NB4 (cell line): ENCODE measurements at regions not wholly inside any gene's neighbourhood (a gene's known extent, or its start where the extent isn't known, plus 50 kb on each side); places are given as distances from the start of the nearest gene placed in this dataset.

ENCODE experiments used
- DNase-seq: peaks from one replicate; pipeline ENCODE4 v3.0.0; 2010; ENCODE audit warnings: low read depth
- H3K4me3 ChIP-seq: one replicate; pipeline ENCODE4 v1.5.1; 2011; ENCODE audit warnings: mild to moderate bottlenecking, low read depth, low read length, moderate library complexity
- CTCF ChIP-seq: IDR thresholded peaks from one replicate; pipeline ENCODE4 v1.5.1; 2012; ENCODE audit warnings: low read depth, low read length
- MAX ChIP-seq: IDR thresholded peaks from 2 replicates; pipeline ENCODE4 v1.6.1; 2011; ENCODE audit warnings: low read depth, low read length
- MYC ChIP-seq: IDR thresholded peaks from 2 replicates; pipeline ENCODE4 v1.6.1; 2011; ENCODE audit warnings: low read depth, low read length
- POLR2A ChIP-seq: IDR thresholded peaks from 2 replicates; pipeline ENCODE4 v1.6.1; 2011; ENCODE audit warnings: mild to moderate bottlenecking; ENCODE audit not compliant: insufficient read length; ENCODE audit errors: extremely low read depth

- no peak overlapping the region for H3K4me3 ChIP-seq
- TF ChIP-seq CTCF = no peak
- TF ChIP-seq MAX = no peak
- TF ChIP-seq POLR2A = no peak
- DNase-seq = no peak
These were observed 1035.0 kb downstream of the SLC16A7 start for GRCh38 chr12:60630796-60631195.

- DNase-seq = no peak
- no peak overlapping the region for H3K4me3 ChIP-seq
- TF ChIP-seq MAX (no peak), CTCF (no peak), POLR2A (no peak), MYC (no peak)
These were observed 1048.2 kb downstream of the SLC16A7 start for GRCh38 chr12:60644076-60644475.

GRCh38 chr12:60666895-60667294 is 1071.1 kb downstream of the SLC16A7 start:
- DNase-seq = no peak
- TF ChIP-seq MYC (no peak), CTCF (no peak), POLR2A (no peak), MAX (no peak)
- no peak overlapping the region for H3K4me3 ChIP-seq

GRCh38 chr12:60672949-60673348 is 1077.1 kb downstream of the SLC16A7 start:
- no peak overlapping the region for H3K4me3 ChIP-seq
- no peak for DNase-seq
- TF ChIP-seq MYC (no peak), POLR2A (no peak), CTCF (no peak), MAX (no peak)

- no peak for DNase-seq
- no peak overlapping the region for H3K4me3 ChIP-seq
- TF ChIP-seq CTCF = no peak
- no peak for TF ChIP-seq MAX
- TF ChIP-seq MYC = no peak
- TF ChIP-seq POLR2A = no peak
These were observed 1089.3 kb downstream of the SLC16A7 start for GRCh38 chr12:60684988-60685655.

GRCh38 chr12:60689137-60689536 is 1093.3 kb downstream of the SLC16A7 start:
- TF ChIP-seq MAX = no peak
- peak; percentile 35 for TF ChIP-seq CTCF
- peak; percentile 40 for DNase-seq
- H3K4me3 ChIP-seq = no peak overlapping the region
